Erythroblast (primary cell): ENCODE measurements at regions not wholly inside any gene's neighbourhood (a gene's known extent, or its start where the extent isn't known, plus 50 kb on each side); places are given as distances from the start of the nearest gene placed in this dataset.
"Not testable (repeated sequence)": the region's sequence is repeated elsewhere in the genome, so short reads cannot be mapped to it uniquely, and the experiment has no call there.

Source experiments
- DNase-seq, 2 experiments: peaks; one replicate each; lab custom pipeline; 2025; lab: John Stamatoyannopoulos, UW
- GATA1 ChIP-seq: IDR thresholded peaks from 2 replicates; pipeline ENCODE4 v1.6.1; 2011; ENCODE audit warnings: low read depth, mild to moderate bottlenecking, control low read depth, low read length, moderate library complexity
- POLR2A ChIP-seq: IDR thresholded peaks from 2 replicates; pipeline ENCODE4 v1.6.1; 2011; ENCODE audit warnings: mild to moderate bottlenecking, low read length

GRCh38 chr14:53622447-53622846 is 334.2 kb downstream of the BMP4 start:
- DNase-seq, result no peak
- TF ChIP-seq GATA1 (no peak), POLR2A (no peak)

- TF ChIP-seq GATA1, result no peak
- TF ChIP-seq POLR2A, result no peak
- DNase-seq, result no peak
These were observed 334.7 kb downstream of the BMP4 start for GRCh38 chr14:53621921-53622320.

- no peak for DNase-seq
- TF ChIP-seq GATA1 (no peak), POLR2A (no peak)
These were observed 335.2 kb downstream of the BMP4 start for GRCh38 chr14:53621433-53621832.

- TF ChIP-seq GATA1, result no peak
- no peak for TF ChIP-seq POLR2A
- DNase-seq, result no peak
These were observed 335.7 kb downstream of the BMP4 start for GRCh38 chr14:53620890-53621289.

- DNase-seq, result no peak
- no peak for TF ChIP-seq POLR2A
These were observed 336.3 kb downstream of the BMP4 start for GRCh38 chr14:53620317-53620716.

- TF ChIP-seq POLR2A (no peak), GATA1 (no peak)
- no peak for DNase-seq
These were observed 336.9 kb downstream of the BMP4 start for GRCh38 chr14:53619691-53620231.

GRCh38 chr14:53616536-53616935 is 340.1 kb downstream of the BMP4 start:
- not testable (repeated sequence) for DNase-seq

GRCh38 chr14:53615252-53615651 is 341.4 kb downstream of the BMP4 start:
- DNase-seq, result no peak
- TF ChIP-seq POLR2A (no peak), GATA1 (no peak)

- TF ChIP-seq GATA1, result no peak
- no peak for TF ChIP-seq POLR2A
- no peak for DNase-seq
These were observed 343.0 kb downstream of the BMP4 start for GRCh38 chr14:53613404-53614253.

GRCh38 chr14:53610947-53611346 is 345.7 kb downstream of the BMP4 start:
- no peak for DNase-seq
- no peak for TF ChIP-seq POLR2A
- TF ChIP-seq GATA1, result no peak

- DNase-seq, result no peak
- TF ChIP-seq POLR2A (no peak), GATA1 (no peak)
These were observed 347.6 kb downstream of the BMP4 start for GRCh38 chr14:53609009-53609408.

- TF ChIP-seq GATA1 (no peak), POLR2A (no peak)
- DNase-seq, result peak in 1 of 2 experiments; percentile 2
These were observed 348.3 kb downstream of the BMP4 start for GRCh38 chr14:53608369-53608768.

GRCh38 chr14:53606203-53606602 is 350.4 kb downstream of the BMP4 start:
- no peak for DNase-seq
- TF ChIP-seq GATA1, result no peak
- TF ChIP-seq POLR2A, result no peak

- no peak for DNase-seq
- TF ChIP-seq GATA1 (no peak), POLR2A (no peak)
These were observed 351.1 kb downstream of the BMP4 start for GRCh38 chr14:53605562-53605961.

- DNase-seq, result no peak
- TF ChIP-seq GATA1 (no peak), POLR2A (no peak)
These were observed 352.6 kb downstream of the BMP4 start for GRCh38 chr14:53603994-53604393.
